HepG2 (cell line): ENCODE measurements at regions not wholly inside any gene's neighbourhood (a gene's known extent, or its start where the extent isn't known, plus 50 kb on each side); places are given as distances from the start of the nearest gene placed in this dataset.

Experiments used
- CREM ChIP-seq, 2 experiments: sonication (generic) in 1 of 2; formaldehyde crosslinking in 1 of 2; IDR thresholded peaks; 2 replicates each; pipeline versions ENCODE4 v1.4.0 to v1.6.1; 2016 to 2020; ENCODE audit warnings: antibody characterized with exemption in 1 of 2, mild to moderate bottlenecking in 1 of 2, missing genetic modification reagents in 1 of 2
- GTF3A ChIP-seq: sonication (generic); formaldehyde crosslinking; conservative IDR thresholded peaks from 2 replicates; pipeline ENCODE4 v1.4.0; 2020; ENCODE audit warnings: mild to moderate bottlenecking, missing genetic modification reagents
- HDAC1 ChIP-seq: sonication (generic); formaldehyde crosslinking; IDR thresholded peaks from 2 replicates; pipeline ENCODE4 v1.5.1; 2020; ENCODE audit warnings: mild to moderate bottlenecking, missing genetic modification reagents
- MATR3 ChIP-seq: sonication (generic); formaldehyde crosslinking; IDR thresholded peaks from 2 replicates; pipeline ENCODE4 v1.4.0; 2020; ENCODE audit warnings: missing genetic modification reagents
- NCOA1 ChIP-seq: sonication (generic); formaldehyde crosslinking; IDR thresholded peaks from 2 replicates; pipeline ENCODE4 v1.9.0; 2021; ENCODE audit warnings: missing genetic modification reagents
- PAF1 ChIP-seq: IDR thresholded peaks from 2 replicates; pipeline ENCODE4 v1.6.1; 2016; ENCODE audit warnings: missing genetic modification reagents, missing compliant biosample characterization
- RBFOX2 ChIP-seq: fragments of 200-400 bp; formaldehyde crosslinking; IDR thresholded peaks from 2 replicates; pipeline ENCODE4 v1.6.1; 2017; ENCODE audit warnings: low read depth, mild to moderate bottlenecking, low read length
- SMARCE1 ChIP-seq: fragments of 450-650 bp; IDR thresholded peaks from 2 replicates; pipeline ENCODE4 v1.6.1; 2017; ENCODE audit warnings: borderline replicate concordance
- ZFAT ChIP-seq: sonication (generic); formaldehyde crosslinking; conservative IDR thresholded peaks from 2 replicates; pipeline ENCODE4 v1.8.1; 2023; ENCODE audit warnings: missing genetic modification reagents, inconsistent platforms
- ZNF724P ChIP-seq: sonication (generic); formaldehyde crosslinking; IDR thresholded peaks from 2 replicates; pipeline ENCODE4 v1.8.0; 2022; ENCODE audit warnings: missing genetic modification reagents, borderline replicate concordance
- TF ChIP-seq, protein P1 (sequence below): sonication (generic); formaldehyde crosslinking; IDR thresholded peaks from 2 replicates; pipeline ENCODE4 v1.8.1; 2023; ENCODE audit warnings: missing genetic modification reagents, inconsistent platforms, borderline replicate concordance
- TF ChIP-seq, protein P2 (sequence below): sonication (generic); formaldehyde crosslinking; IDR thresholded peaks from 2 replicates; pipeline ENCODE4 v1.4.0; 2020; ENCODE audit warnings: missing genetic modification reagents
- TF ChIP-seq, protein P3 (sequence below): sonication (generic); formaldehyde crosslinking; IDR thresholded peaks from 2 replicates; pipeline ENCODE4 v1.5.0; 2020; ENCODE audit warnings: mild to moderate bottlenecking, missing genetic modification reagents, borderline replicate concordance
- TF ChIP-seq, protein P4 (sequence below): sonication (generic); formaldehyde crosslinking; IDR thresholded peaks from 2 replicates; pipeline ENCODE4 v1.4.0; 2020; ENCODE audit warnings: missing genetic modification reagents, borderline replicate concordance

DNA sequence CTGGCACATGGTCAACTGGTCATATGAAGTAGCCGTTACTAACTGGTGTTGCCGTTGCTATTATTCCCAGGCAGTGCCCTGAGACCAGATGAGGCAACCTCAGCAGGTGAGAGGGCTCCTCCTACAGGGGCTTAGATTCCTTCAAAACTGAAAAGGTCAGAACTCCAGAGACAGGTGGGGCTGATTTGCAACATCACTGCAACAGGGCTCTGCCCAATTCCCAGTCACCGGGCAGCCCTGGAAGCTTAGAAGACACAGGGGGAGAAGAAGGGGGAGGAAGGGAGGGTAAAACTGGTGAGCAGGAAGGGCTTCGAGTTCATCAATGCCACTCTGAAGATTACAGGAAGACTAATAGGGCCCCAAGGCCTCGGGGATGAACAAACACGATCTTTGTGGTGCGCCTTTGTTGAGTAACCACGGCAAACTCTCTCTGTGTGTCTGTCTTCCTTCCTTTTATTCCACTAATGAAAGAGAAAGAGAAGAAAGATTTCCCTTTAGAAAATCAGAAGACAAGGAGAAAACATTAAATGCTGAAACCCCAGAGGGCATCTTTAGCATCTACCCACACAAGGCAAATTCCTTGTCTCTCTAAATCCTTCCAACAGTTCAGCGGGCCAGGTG is 749.1 kb upstream of the TBX3 start (continued):
- TF ChIP-seq, protein P1, sequence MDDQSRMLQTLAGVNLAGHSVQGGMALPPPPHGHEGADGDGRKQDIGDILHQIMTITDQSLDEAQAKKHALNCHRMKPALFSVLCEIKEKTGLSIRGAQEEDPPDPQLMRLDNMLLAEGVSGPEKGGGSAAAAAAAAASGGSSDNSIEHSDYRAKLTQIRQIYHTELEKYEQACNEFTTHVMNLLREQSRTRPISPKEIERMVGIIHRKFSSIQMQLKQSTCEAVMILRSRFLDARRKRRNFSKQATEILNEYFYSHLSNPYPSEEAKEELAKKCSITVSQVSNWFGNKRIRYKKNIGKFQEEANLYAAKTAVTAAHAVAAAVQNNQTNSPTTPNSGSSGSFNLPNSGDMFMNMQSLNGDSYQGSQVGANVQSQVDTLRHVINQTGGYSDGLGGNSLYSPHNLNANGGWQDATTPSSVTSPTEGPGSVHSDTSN (CRISPR knock-in tag), result no peak
- TF ChIP-seq, protein P2, sequence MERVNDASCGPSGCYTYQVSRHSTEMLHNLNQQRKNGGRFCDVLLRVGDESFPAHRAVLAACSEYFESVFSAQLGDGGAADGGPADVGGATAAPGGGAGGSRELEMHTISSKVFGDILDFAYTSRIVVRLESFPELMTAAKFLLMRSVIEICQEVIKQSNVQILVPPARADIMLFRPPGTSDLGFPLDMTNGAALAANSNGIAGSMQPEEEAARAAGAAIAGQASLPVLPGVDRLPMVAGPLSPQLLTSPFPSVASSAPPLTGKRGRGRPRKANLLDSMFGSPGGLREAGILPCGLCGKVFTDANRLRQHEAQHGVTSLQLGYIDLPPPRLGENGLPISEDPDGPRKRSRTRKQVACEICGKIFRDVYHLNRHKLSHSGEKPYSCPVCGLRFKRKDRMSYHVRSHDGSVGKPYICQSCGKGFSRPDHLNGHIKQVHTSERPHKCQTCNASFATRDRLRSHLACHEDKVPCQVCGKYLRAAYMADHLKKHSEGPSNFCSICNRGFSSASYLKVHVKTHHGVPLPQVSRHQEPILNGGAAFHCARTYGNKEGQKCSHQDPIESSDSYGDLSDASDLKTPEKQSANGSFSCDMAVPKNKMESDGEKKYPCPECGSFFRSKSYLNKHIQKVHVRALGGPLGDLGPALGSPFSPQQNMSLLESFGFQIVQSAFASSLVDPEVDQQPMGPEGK (CRISPR knock-in tag), result peak; percentile 80
- no peak for TF ChIP-seq ZFAT (CRISPR knock-in tag)
- TF ChIP-seq, protein P3, sequence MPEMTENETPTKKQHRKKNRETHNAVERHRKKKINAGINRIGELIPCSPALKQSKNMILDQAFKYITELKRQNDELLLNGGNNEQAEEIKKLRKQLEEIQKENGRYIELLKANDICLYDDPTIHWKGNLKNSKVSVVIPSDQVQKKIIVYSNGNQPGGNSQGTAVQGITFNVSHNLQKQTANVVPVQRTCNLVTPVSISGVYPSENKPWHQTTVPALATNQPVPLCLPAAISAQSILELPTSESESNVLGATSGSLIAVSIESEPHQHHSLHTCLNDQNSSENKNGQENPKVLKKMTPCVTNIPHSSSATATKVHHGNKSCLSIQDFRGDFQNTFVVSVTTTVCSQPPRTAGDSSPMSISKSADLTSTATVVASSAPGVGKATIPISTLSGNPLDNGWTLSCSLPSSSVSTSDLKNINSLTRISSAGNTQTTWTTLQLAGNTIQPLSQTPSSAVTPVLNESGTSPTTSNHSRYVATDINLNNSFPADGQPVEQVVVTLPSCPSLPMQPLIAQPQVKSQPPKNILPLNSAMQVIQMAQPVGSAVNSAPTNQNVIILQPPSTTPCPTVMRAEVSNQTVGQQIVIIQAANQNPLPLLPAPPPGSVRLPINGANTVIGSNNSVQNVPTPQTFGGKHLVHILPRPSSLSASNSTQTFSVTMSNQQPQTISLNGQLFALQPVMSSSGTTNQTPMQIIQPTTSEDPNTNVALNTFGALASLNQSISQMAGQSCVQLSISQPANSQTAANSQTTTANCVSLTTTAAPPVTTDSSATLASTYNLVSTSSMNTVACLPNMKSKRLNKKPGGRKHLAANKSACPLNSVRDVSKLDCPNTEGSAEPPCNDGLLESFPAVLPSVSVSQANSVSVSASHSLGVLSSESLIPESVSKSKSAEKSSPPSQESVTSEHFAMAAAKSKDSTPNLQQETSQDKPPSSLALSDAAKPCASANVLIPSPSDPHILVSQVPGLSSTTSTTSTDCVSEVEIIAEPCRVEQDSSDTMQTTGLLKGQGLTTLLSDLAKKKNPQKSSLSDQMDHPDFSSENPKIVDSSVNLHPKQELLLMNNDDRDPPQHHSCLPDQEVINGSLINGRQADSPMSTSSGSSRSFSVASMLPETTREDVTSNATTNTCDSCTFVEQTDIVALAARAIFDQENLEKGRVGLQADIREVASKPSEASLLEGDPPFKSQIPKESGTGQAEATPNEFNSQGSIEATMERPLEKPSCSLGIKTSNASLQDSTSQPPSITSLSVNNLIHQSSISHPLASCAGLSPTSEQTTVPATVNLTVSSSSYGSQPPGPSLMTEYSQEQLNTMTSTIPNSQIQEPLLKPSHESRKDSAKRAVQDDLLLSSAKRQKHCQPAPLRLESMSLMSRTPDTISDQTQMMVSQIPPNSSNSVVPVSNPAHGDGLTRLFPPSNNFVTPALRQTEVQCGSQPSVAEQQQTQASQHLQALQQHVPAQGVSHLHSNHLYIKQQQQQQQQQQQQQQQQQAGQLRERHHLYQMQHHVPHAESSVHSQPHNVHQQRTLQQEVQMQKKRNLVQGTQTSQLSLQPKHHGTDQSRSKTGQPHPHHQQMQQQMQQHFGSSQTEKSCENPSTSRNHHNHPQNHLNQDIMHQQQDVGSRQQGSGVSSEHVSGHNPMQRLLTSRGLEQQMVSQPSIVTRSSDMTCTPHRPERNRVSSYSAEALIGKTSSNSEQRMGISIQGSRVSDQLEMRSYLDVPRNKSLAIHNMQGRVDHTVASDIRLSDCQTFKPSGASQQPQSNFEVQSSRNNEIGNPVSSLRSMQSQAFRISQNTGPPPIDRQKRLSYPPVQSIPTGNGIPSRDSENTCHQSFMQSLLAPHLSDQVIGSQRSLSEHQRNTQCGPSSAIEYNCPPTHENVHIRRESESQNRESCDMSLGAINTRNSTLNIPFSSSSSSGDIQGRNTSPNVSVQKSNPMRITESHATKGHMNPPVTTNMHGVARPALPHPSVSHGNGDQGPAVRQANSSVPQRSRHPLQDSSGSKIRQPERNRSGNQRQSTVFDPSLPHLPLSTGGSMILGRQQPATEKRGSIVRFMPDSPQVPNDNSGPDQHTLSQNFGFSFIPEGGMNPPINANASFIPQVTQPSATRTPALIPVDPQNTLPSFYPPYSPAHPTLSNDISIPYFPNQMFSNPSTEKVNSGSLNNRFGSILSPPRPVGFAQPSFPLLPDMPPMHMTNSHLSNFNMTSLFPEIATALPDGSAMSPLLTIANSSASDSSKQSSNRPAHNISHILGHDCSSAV (CRISPR knock-in tag), result no peak
- TF ChIP-seq, protein P4, sequence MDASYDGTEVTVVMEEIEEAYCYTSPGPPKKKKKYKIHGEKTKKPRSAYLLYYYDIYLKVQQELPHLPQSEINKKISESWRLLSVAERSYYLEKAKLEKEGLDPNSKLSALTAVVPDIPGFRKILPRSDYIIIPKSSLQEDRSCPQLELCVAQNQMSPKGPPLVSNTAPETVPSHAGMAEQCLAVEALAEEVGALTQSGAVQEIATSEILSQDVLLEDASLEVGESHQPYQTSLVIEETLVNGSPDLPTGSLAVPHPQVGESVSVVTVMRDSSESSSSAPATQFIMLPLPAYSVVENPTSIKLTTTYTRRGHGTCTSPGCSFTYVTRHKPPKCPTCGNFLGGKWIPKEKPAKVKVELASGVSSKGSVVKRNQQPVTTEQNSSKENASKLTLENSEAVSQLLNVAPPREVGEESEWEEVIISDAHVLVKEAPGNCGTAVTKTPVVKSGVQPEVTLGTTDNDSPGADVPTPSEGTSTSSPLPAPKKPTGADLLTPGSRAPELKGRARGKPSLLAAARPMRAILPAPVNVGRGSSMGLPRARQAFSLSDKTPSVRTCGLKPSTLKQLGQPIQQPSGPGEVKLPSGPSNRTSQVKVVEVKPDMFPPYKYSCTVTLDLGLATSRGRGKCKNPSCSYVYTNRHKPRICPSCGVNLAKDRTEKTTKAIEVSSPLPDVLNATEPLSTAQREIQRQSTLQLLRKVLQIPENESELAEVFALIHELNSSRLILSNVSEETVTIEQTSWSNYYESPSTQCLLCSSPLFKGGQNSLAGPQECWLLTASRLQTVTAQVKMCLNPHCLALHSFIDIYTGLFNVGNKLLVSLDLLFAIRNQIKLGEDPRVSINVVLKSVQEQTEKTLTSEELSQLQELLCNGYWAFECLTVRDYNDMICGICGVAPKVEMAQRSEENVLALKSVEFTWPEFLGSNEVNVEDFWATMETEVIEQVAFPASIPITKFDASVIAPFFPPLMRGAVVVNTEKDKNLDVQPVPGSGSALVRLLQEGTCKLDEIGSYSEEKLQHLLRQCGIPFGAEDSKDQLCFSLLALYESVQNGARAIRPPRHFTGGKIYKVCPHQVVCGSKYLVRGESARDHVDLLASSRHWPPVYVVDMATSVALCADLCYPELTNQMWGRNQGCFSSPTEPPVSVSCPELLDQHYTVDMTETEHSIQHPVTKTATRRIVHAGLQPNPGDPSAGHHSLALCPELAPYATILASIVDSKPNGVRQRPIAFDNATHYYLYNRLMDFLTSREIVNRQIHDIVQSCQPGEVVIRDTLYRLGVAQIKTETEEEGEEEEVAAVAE (CRISPR knock-in tag), result no peak
- TF ChIP-seq HDAC1 (CRISPR knock-in tag), result peak; percentile 68; the same call in 1 of the 2 replicates
- no peak for TF ChIP-seq ZNF724P (CRISPR knock-in tag)
- TF ChIP-seq NCOA1 (CRISPR knock-in tag), result no peak
- TF ChIP-seq PAF1 (CRISPR knock-in tag), result no peak
- no peak for TF ChIP-seq GTF3A (CRISPR knock-in tag)
- no peak for TF ChIP-seq RBFOX2
- peak; percentile 89 for TF ChIP-seq CREM (IDR thresholded peaks at IDR 0.05)
- no peak for TF ChIP-seq CREM (CRISPR knock-in tag; IDR thresholded peaks at IDR 0.05)
- no peak for TF ChIP-seq MATR3 (CRISPR knock-in tag)
- TF ChIP-seq SMARCE1, result no peak
